ENCODE measurements at regions not wholly inside any gene's neighbourhood (a gene's known extent, or its start where the extent isn't known, plus 50 kb on each side); places are given as distances from the start of the nearest gene placed in this dataset.

GRCh38 chr2:55772109-55772980 lies 78.7 kb upstream of the PNPT1 start:
- Histone ChIP-seq H3K9me3 (replicated peaks; ENCODE audit: control insufficient read depth, insufficient read depth, low read length) (no peaks in the 10 kb centered on the region), H4K20me1 (replicated peaks; ENCODE audit: control insufficient read depth, extremely low read depth, insufficient read depth, low read length) (no peaks in the 10 kb centered on the region), H3K4me3 (replicated peaks in 1 of 3; ENCODE audit: insufficient read depth in 1 of 3, low read depth in 1 of 3, low read length in 3 of 3) (no peak overlapping the region), H2AFZ (ENCODE audit: low read depth, low read length) (peak overlapping the region; percentile 72), H3K36me3 (ENCODE audit: control insufficient read depth in 2 of 2, extremely low read depth in 1 of 2, insufficient read depth in 2 of 2, low read length in 2 of 2) (no peaks in the 10 kb centered on the region), H3K9ac (replicated peaks; ENCODE audit: extremely low read depth, insufficient read depth, low read length) (no peak overlapping the region), H3K4me1 (ENCODE audit: control insufficient read depth, extremely low read depth, insufficient read depth, low read length) (peaks cover 14% of the 10 kb centered on the region), H3K27me3 (ENCODE audit: control insufficient read depth in 2 of 2, insufficient read depth in 2 of 2, low read length in 2 of 2) (no peaks in the 10 kb centered on the region), H3K27ac (ENCODE audit: insufficient read depth, low read depth, low read length) (peak overlapping the region; percentile 52), H3K9me1 (replicated peaks; ENCODE audit: control insufficient read depth, extremely low read depth, insufficient read depth, low read length) (no peaks in the 10 kb centered on the region), H3K79me2 (ENCODE audit: control insufficient read depth, insufficient read depth, low read length) (no peaks in the 10 kb centered on the region), H3K4me2 (ENCODE audit: insufficient read depth, low read length) (peak overlapping the region; percentile 61)
- CTCF ChIA-PET = interaction anchor here (0.6 to 3.2 kb wide), 51 partner anchors 8 to 411 kb away, joined by 3 to 55 read pairs (median 5); partner anchors contain the start of genes CCDC85A and EFEMP1
- dilution Hi-C loops (cut with MboI; ENCODE audit: extremely low pct_ligation_motif_present, low sequenced_read_pairs) (no loop called here), intact Hi-C loops (cut with micrococcal nuclease) (loop anchor here (1.0 kb wide), 1 partner anchor 54 kb away; no protein-coding TSS in a partner anchor)
- DNase-seq (ENCODE audit: low read depth, low spot score) = peak; percentile 74
- BruUV-seq (replicated peaks) = TSS peak; percentile 64
- POLR2A ChIA-PET = interaction anchor here (1.2 to 1.4 kb wide), 2 partner anchors 83 to 87 kb away, joined by 3 to 4 read pairs; no protein-coding TSS in a partner anchor
- TF ChIP-seq, protein P1, sequence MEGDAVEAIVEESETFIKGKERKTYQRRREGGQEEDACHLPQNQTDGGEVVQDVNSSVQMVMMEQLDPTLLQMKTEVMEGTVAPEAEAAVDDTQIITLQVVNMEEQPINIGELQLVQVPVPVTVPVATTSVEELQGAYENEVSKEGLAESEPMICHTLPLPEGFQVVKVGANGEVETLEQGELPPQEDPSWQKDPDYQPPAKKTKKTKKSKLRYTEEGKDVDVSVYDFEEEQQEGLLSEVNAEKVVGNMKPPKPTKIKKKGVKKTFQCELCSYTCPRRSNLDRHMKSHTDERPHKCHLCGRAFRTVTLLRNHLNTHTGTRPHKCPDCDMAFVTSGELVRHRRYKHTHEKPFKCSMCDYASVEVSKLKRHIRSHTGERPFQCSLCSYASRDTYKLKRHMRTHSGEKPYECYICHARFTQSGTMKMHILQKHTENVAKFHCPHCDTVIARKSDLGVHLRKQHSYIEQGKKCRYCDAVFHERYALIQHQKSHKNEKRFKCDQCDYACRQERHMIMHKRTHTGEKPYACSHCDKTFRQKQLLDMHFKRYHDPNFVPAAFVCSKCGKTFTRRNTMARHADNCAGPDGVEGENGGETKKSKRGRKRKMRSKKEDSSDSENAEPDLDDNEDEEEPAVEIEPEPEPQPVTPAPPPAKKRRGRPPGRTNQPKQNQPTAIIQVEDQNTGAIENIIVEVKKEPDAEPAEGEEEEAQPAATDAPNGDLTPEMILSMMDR (IDR thresholded peaks at IDR 0.05; ENCODE audit: extremely low read depth in 1 of 2, insufficient read depth in 1 of 2, low read depth in 1 of 2, low read length in 2 of 2) = no peak
- no peak for TF ChIP-seq EZH2 (IDR thresholded peaks at IDR 0.05; ENCODE audit: borderline replicate concordance, low read depth, low read length, severe bottlenecking)
- no peak for FAIRE-seq

DNA sequence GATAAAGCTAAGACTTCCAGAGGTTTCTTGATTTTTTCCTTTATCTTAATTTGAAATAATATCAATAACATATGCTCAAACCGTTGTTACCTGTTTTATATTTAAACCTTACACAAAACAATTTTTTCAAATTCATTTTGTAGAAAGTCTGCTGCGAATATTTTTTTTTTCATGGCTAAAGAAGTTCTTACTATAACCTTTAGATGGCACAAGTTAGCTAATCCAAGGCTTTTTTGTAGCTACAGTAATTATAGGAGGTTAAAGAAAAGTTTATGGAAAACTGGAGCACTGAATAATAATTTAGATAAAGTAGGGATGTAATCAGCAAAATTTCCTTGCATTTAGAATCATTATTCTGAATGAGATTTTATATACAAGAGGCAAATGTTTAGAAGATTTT lies 78.0 kb upstream of the PNPT1 start:
- dilution Hi-C loops (cut with MboI; ENCODE audit: extremely low pct_ligation_motif_present, low sequenced_read_pairs) = no loop called here
- DNase-seq (ENCODE audit: low read depth, low spot score) (peak; percentile 66), FAIRE-seq (no peak)
- Histone ChIP-seq H3K4me2 (ENCODE audit: insufficient read depth, low read length) (peak overlapping the region; percentile 61), H3K36me3 (ENCODE audit: control insufficient read depth in 2 of 2, extremely low read depth in 1 of 2, insufficient read depth in 2 of 2, low read length in 2 of 2) (no peaks in the 10 kb centered on the region), H3K27ac (ENCODE audit: insufficient read depth, low read depth, low read length) (peak overlapping the region; percentile 52), H4K20me1 (replicated peaks; ENCODE audit: control insufficient read depth, extremely low read depth, insufficient read depth, low read length) (no peaks in the 10 kb centered on the region), H3K27me3 (ENCODE audit: control insufficient read depth in 2 of 2, insufficient read depth in 2 of 2, low read length in 2 of 2) (no peaks in the 10 kb centered on the region), H3K9me1 (replicated peaks; ENCODE audit: control insufficient read depth, extremely low read depth, insufficient read depth, low read length) (no peaks in the 10 kb centered on the region), H3K4me3 (replicated peaks in 1 of 3; ENCODE audit: insufficient read depth in 1 of 3, low read depth in 1 of 3, low read length in 3 of 3) (no peak overlapping the region), H3K4me1 (ENCODE audit: control insufficient read depth, extremely low read depth, insufficient read depth, low read length) (peaks cover 15% of the 10 kb centered on the region), H3K9ac (replicated peaks; ENCODE audit: extremely low read depth, insufficient read depth, low read length) (no peak overlapping the region), H3K79me2 (ENCODE audit: control insufficient read depth, insufficient read depth, low read length) (no peaks in the 10 kb centered on the region), H3K9me3 (replicated peaks; ENCODE audit: control insufficient read depth, insufficient read depth, low read length) (no peaks in the 10 kb centered on the region), H2AFZ (ENCODE audit: low read depth, low read length) (no peak overlapping the region)
- TF ChIP-seq POLR2A (IDR thresholded peaks at IDR 0.05; ENCODE audit: low read depth, low read length) (no peak), EZH2 (IDR thresholded peaks at IDR 0.05; ENCODE audit: borderline replicate concordance, low read depth, low read length, severe bottlenecking) (no peak), GATA2 (IDR thresholded peaks at IDR 0.05; ENCODE audit: insufficient read depth, insufficient read length, low read depth, low read length) (no peak), JUN (IDR thresholded peaks at IDR 0.05; ENCODE audit: borderline replicate concordance, insufficient read depth, insufficient read length, low read depth) (no peak), POLR2AphosphoS5 (IDR thresholded peaks at IDR 0.05; ENCODE audit: insufficient read depth, low read depth, low read length) (no peak)
- TF ChIP-seq, protein P1 (IDR thresholded peaks at IDR 0.05; ENCODE audit: extremely low read depth in 1 of 2, insufficient read depth in 1 of 2, low read depth in 1 of 2, low read length in 2 of 2) = peak; percentile 32 to 35
- intact Hi-C loops (cut with micrococcal nuclease) = loop anchor here (1.0 to 2.0 kb wide), 5 partner anchors 53 to 361 kb away; partner anchors contain the start of gene EFEMP1
- ChIA-PET POLR2A (interaction anchor here (1.2 to 1.4 kb wide), 2 partner anchors 84 to 87 kb away, joined by 3 to 4 read pairs; no protein-coding TSS in a partner anchor), CTCF (interaction anchor here (0.6 to 3.2 kb wide), 55 partner anchors 8 to 412 kb away, joined by 3 to 55 read pairs (median 4); partner anchors contain the start of genes CCDC85A and EFEMP1)
- BruUV-seq (replicated peaks) = no TSS peak
